ELF-1 (cell line): ENCODE measurements at regions not wholly inside any gene's neighbourhood (a gene's known extent, or its start where the extent isn't known, plus 50 kb on each side); places are given as distances from the start of the nearest gene placed in this dataset.
"Not testable (repeated sequence)": the region's sequence is repeated elsewhere in the genome, so short reads cannot be mapped to it uniquely, and the experiment has no call there.

Experiments used
- DNase-seq: peaks from one replicate; pipeline ENCODE4 v3.0.0-alpha.2; 2016; ENCODE audit warnings: low read depth, low spot score

DNA sequence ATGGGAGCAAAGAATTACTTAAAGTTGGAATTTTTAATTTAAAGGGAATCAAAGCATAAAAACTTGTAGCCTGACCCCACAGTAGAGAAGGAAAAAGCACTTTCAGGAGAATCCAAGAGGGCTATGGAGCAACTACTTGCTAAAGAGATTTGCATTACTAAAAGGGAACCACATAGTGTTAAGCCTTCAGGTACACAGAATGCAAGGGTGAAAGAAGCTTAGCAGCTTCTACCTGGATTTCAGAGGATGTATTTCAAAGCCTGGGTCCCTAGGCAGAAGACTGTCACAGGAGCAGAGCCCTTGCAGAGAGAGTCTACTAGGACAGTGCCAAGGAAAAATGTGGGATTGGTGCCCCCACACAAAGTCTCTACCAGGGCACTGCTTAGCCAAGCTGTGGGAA, 575.0 kb downstream of the GBE1 start:
- DNase-seq = no peak

DNA sequence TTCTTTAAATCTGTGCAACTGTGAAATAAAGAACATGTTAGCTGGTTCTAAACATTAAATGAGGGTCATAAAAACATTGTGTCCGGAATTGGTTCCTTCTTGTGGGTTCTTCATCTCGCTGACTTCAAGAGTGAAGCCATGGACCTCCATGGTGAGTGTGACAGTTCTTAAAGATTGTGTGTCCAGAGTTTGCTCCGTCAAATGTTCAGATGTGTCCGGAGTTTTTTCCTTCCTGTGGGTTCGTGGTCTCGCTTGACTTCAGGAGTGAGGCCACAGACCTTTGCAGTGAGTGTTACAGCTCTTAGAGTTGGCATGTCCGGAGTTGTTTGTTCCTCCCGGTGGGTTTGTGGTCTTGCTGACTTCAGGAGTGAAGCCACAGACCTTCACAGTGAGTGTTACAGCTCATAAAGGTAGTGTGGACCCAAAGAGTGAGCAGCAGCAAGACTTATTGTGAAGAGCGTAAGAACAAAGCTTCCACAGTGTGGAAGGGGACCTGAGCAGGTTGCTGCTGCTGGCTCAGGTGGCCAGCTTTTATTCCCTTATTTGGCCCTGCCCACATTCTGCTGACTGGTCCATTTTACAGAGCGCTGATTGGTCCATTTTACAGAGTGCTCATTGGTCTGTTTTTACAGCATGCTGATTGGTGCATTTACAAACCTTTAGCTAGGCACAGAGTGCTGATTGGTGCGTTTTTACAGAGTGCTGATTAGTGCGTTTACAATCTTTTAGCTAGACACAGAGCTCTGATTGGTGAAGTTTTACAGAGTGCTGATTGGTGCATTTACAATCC, 579.2 kb downstream of the GBE1 start:
- not testable (repeated sequence) for DNase-seq

GRCh38 chr3:81173514-81173913, 587.9 kb downstream of the GBE1 start:
- peak; percentile 11 for DNase-seq

DNA sequence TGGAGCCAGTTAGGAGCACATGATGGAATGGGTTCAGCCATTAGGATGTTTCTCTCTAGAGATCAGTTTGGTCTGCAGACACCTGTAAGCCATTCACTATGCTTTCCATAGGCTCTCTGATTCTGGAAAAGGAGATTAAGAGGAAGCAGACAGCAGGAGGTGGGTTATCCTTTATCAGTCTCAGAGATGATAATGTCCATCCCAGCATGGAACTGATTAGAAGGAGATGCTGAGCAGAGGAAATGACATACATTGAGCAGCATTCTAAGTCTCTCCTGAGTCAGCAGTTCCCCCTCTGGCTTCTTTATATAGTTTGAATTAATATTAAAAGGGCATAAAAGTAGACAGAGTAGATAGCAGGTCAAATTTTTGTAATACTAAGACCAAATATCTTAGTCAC, 591.1 kb downstream of the GBE1 start:
- no peak for DNase-seq

- no peak for DNase-seq
Observed at GRCh38 chr3:81164806-81165205, 596.6 kb downstream of the GBE1 start.

GRCh38 chr3:81161851-81162250, 599.6 kb downstream of the GBE1 start:
- DNase-seq = no peak

GRCh38 chr3:81161100-81161499, 600.3 kb downstream of the GBE1 start:
- no peak for DNase-seq

GRCh38 chr3:81154611-81155143, 606.8 kb downstream of the GBE1 start:
- DNase-seq = no peak

DNA sequence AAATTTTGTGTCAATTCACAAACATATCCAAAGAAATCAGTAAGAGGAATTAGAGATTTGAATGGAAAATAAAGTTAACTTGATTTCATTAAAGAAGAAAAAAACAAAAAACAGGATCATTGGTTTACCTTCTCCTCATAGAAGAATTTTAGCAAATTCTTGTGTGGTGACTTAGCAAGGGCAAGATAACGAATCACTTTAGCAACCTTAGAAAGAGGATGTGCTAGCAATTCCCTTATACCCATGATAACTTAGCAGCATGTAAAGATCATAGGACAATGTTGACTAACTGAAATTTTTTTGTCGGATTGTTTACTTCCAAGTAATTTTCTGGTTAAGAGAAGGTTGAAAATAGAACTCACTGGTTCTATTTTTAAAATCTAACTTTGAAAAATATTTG, 609.3 kb downstream of the GBE1 start:
- DNase-seq = no peak

- no peak for DNase-seq
Observed at GRCh38 chr3:81132995-81133394, 628.5 kb downstream of the GBE1 start.

GRCh38 chr3:81105789-81106488, 655.5 kb downstream of the GBE1 start:
- no peak for DNase-seq

GRCh38 chr3:81105206-81105605, 656.2 kb downstream of the GBE1 start:
- DNase-seq = no peak

- no peak for DNase-seq
Observed at GRCh38 chr3:81097889-81098288, 663.6 kb downstream of the GBE1 start.

DNA sequence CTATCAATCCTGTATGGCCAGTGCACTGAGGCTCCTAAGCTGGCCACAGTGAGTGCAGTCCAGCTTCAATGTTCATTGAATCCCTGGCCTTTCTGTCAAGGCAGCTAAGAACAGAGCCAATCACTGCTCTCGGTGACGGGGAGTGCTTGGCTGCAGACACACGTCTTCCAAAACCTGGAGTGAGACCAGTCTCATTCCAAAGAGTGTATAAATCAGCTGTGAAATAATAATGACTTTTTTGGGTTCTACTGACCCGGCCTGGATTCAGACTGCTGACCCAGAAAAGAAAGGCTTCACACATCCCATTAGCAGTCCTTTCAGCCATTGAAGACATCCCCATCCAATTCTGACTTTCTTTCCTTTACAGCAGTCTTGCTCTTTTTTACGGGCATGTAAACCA, 665.5 kb downstream of the GBE1 start:
- no peak for DNase-seq

DNA sequence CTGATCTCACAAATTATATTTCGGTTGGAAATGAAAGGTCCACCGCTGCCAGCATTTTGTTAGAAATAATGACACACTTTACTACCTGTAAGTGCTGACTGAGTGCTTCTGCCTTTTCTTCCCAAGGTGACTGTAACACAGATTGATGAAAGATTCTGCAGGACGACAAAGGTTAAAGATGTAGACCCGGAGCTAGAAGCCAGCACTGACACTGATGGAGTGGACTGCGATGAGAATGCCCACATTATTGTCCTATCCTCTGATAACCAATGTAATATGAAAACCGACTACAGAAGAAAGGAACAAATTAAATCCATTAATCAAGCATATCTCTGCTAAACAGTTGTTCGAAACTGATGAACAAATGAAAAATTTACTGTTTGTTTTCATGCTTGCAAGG, 666.5 kb downstream of the GBE1 start:
- no peak for DNase-seq

- DNase-seq = no peak
Observed at GRCh38 chr3:81087607-81088006, 673.8 kb downstream of the GBE1 start.

GRCh38 chr3:81086348-81086747, 675.1 kb downstream of the GBE1 start:
- no peak for DNase-seq

DNA sequence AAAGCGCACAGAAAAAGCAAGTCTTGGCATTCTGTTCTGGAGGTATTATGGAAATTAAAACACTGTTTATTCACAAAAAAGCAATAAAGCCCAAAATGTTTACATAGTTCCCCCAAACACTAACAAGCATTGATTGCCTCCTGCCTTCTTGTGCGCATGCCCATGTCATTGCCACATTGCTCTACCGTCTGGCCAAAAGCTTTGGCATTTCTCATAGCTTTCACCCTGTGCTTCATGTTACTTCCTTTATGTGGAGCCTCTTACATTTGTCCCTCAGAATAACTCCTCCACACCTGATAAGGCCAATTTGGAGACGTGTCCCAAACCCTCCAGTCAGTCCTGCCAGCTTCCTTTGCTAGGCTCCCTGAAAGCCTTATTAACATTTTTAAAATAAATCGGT, 680.8 kb downstream of the GBE1 start:
- no peak for DNase-seq

- no peak for DNase-seq
Observed at GRCh38 chr3:81072591-81072990, 688.9 kb downstream of the GBE1 start.

- DNase-seq = no peak
Observed at GRCh38 chr3:81068546-81068945, 692.9 kb downstream of the GBE1 start.

- DNase-seq = no peak
Observed at GRCh38 chr3:81063896-81064295, 697.5 kb downstream of the GBE1 start.

- DNase-seq = not testable (repeated sequence)
Observed at GRCh38 chr3:81051133-81051532, 710.3 kb downstream of the GBE1 start.

- DNase-seq = no peak
Observed at GRCh38 chr3:81048058-81048665, 713.3 kb downstream of the GBE1 start.
